ENCODE measurements at regions not wholly inside any gene's neighbourhood (a gene's known extent, or its start where the extent isn't known, plus 50 kb on each side); places are given as distances from the start of the nearest gene placed in this dataset.
"Not testable (repeated sequence)": the region's sequence is repeated elsewhere in the genome, so short reads cannot be mapped to it uniquely, and the experiment has no call there.

DNA sequence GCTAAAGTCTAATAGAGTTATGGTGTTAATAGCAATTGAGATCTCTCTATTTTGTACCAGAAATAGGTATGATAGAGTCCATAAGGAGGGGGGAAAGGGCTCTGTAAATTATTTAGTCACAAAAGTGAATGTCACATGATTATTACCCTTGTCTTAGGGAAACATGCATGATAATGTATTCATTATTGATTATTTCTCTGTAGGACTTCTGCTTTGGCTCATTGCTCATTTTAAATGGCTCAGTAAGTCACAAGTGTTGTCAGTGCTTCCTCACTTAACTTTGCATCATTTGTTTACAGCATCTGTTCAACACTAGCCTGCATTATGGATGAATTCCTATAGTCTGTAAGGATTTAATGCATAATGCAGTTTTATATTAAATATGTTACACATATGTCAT, 788.8 kb upstream of the EDIL3 start:
- no peak for DNase-seq

DNA sequence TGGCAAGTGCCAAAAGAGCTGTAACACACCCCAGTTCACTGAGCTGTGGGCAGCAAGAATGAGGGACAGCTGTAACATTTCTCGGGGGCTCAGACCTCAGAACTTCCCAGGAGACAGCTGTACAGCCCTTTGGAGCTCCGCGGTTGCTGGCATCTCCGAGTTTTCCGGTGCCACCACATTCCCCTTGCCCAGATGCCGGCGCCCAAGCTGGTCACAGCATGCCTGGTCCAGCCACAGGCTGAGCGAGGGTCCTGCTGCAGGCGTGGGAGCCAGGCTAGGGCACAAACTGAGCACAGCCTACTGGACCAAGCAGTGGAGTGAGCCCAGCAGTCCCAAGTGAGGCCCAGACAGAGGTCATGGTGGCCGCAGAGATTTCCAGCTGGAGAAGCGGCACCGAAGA, 797.7 kb upstream of the EDIL3 start:
- DNase-seq = no peak

DNA sequence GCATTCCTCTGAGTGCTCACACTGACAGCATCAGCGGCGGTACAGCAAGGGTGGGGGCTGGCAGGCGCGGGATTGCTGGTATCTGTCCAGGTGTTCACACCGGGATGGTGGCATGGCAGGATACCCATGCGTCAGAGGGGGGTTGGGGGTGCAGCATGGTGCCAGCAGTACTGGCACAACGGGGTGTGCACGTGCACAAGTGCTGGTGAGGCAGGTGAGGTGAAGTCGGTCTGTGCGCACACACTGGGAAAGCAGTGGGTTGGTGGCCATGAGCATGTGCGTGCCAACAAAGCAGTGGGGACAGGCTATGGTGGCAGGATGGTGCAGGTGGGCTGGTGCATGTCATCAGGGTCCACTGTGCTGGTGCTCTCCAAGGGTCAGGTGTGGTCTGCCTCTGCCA, 819.6 kb upstream of the EDIL3 start:
- no peak for DNase-seq

DNA sequence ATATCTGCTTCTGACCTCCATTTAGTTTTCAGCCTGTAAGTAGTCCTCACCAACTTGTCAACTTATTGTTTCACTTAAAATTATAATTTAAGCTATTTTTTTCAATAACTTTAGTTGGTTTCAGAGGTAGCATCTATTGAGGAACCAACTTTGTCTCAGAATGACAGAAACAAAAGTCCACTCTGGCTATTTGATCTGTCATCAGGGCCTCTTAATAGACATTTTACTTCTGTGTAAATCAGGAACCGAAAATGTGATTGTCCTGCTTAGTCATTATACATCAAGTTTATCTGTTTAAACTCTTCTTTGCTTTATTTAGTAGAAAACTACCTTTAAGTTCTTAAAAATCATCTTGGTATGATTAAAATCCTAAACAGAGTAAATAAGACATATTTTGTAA, 820.8 kb upstream of the EDIL3 start:
- no peak for DNase-seq

DNA sequence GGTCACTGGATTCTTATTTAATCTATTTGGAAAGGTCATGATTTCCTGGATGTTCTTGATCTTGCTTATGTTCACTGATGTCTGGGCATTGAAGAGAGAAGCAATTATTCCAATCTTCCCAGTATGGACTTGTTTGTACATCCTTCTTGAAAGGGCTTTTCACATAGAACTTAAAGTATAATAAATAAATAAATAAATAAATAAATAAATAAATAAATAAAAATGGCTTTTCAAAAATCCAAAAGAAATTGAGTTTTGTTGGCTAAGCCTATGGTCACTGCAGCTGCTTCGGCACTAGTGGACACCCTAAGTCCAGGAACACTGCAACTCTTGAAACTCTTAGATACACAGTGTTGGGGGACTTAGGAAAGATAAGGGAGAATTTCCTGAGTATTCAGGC, 840.7 kb upstream of the EDIL3 start:
- DNase-seq = no peak

DNA sequence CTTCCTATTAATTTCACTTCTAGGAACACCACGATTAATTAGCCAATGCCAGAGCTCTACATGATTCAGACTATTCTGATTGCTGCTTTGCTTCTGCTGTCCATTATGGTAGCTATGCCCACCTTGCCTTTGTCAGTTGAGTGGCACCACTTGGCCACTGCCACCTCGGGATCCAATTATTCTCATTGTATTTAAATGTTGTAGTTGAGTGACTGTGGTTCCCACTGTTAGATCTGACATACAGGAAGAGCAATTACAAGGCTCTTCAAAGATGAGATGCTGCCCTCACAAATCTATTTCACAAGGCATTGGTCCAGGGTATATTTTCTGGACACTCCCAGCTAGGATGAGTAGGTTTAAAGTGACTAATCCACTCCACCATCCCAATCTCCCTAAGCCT, 864.5 kb upstream of the EDIL3 start:
- DNase-seq = no peak

DNA sequence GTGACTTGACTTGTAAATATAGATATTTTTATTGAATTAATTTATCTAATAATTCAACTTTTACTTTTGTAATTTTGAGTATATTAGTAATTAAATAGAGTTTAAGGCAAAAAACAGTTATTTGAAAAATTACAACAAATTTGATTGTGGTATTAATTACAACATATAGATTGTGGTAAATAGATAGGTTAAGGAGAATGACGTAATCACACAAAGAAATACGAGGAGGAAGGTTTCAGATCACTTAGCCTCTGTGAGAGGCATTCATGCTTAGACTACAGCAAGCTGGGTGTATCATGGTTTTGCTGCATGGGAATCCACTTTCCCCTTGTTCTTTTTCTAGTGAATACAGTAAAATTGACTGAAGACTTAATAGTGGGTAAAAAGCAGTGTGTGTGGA, 878.4 kb upstream of the EDIL3 start:
- no peak for DNase-seq

DNA sequence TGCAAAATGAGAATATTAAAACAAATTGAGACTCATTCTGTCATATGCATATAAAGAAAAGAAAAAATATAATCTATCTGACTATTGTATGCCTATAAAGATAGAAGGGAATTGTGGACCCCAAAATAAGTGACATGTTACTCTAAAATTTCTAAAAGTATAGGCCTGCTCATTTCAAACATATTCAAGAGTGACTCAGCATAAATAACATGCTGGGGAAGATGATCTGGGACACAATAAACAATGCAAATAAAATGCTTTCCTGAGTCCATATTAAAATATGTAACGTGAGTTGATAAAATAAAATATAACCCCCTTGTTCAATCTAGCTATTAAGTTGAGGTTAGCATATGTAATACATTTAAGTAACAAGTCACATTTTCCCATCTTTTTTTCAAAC, 882.0 kb upstream of the EDIL3 start:
- DNase-seq = no peak

DNA sequence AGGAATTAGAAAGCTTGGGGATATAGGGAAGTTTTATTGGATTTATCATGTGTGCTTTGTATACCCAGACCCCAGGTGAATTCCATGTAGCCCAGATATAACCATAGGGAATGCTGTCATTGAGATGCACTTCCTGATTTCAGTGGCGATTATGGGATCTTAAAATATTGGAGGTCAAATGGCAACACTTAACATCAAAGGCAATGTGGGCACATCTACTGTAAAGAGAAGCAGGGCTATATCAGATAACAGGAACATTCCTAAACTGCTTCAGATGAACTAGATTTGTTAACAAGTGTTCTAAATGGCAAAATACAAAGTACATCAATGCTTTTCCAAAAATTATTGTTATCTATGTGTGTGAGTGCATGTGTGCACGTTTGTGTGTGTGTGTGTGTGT, 883.5 kb upstream of the EDIL3 start:
- no peak for DNase-seq

DNA sequence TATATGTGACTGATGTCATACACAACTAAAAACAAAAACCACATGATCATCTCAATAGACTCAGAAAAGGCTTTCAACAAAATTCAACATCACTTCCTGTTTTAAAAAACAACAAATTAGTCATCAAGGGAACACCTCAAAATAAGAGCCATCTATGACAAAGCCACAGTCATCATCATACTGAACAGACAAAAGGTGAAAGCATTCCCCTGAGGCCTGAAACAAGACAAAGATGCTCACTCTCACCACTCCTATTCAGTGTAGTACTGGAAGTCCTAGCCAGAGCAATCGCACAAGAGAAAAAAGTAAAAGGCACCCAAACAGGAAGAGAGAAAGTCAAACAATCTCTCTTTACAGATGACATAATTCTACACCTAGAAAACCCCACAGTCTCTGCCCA, 893.5 kb upstream of the EDIL3 start:
- no peak for DNase-seq

DNA sequence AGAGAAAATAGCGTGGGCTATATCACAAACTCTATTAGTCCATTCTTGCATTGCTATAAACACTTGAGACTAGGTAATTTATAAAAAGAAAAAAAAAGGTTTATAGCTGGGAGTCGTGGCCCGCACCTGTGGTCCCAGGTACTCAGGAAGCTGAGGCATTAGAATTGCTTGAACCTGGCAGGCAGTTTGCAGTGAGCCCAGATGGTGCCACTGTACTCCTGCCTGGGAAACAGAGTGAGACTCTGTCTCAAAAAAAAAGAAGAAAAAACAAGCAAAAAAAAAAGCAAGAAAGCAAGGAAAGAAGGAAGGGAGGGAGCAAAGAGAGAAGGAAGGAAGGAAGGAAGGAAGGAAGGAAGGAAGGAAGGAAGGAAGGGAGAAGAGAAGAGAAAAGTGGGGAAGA, 904.2 kb upstream of the EDIL3 start:
- no peak for DNase-seq

DNA sequence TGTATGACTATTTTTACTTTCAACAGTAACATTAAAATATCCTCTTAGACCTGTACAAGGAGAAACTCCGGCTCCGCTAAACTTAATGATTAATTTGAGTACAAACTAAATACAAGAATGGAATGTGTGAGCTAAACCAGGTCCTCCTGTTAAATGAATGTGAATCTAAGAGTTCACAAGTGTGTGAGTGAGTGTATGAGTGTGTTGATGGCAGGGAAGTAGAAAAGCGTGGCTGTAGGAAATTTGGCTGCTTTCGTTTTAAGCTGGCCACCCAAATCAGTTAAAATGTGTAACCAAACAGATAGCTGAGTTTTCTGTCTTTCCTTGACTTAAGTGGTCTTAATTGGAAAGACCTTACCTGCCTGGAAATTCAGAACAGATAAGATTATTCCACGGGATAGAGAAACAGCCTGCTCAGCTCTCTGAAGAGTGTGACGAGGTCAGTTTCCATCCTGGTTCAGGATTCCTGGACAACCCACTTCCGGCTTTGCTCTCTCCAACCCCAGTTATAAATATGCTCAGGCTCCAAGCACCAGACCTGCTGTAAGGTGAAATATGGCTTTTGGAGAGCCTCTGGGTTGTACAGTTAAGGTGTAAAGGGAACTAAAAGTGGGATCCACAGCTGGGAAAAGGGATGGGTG, 908.6 kb upstream of the EDIL3 start:
- DNase-seq = no peak

DNA sequence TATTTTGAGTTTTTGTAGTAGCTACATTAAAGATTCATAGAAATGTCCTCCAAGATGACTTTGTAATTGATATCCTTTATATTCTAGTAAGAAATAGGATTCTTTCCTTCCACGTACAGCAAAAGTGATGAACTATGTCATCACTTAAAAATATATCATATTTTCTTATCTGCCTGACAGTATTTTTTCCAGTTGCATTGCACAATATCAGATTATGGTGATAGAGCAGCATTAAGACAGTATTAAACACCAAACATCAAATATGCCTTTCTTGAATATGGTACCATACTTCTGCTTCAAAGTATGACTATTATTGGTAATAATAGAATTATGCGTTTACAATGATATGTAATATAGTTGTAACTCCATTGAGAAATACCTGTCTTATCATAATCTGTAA, 919.8 kb upstream of the EDIL3 start:
- DNase-seq = no peak

DNA sequence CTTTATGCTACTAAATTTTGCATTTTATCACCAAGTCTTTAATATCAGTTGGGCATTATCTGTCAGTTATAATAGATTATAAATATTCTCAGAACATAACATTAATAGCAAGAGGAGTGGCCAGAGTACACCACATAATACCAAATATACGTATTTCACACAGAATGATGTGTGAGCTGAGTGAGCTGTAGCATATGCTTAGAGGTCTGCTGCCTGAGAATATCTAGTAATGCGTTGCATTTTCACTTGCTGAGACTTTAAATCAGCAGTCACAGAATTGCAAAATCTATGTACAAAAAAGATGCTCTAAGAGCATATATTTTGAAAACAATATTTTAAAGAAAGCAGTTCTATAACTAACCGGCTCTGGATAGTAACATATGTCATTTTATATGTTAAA, 921.1 kb upstream of the EDIL3 start:
- DNase-seq = no peak

DNA sequence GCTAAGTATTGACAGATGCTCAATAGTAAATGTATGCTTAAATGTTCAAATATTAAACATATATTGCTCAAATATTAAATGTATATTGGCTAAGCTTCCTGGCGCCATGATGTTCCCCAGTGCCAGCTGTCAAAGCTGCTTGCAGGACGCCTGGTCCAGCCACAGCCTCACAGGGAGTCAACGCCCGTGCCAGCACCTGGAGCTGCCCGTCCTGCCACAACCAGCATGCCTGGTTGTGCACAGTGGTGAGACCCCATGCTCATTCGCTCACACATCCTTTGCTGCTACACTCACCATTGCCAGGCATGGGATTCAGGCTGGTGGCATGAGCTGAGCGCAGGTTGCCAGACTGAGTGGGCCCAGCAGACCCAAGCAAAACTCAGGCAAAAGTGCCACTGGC, 926.9 kb upstream of the EDIL3 start:
- no peak for DNase-seq

DNA sequence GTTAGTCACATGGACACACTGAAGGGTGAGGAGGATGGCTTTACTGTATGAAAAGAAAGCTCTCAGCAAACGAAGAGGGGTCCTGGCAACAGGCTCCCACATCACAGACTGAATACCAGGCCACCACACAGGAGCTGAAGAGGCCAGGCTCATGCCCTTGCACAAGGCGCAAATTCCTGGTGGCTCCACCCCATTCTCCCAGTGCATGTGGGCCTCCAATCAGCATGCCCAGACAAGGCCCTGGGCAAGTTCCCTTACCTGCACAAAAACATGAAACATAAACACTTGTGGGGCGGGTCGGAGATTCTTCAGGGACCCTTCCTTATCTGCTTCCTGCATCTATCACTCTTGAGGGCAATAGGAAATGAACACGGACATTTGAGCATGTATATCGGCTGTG, 935.8 kb upstream of the EDIL3 start:
- no peak for DNase-seq

DNA sequence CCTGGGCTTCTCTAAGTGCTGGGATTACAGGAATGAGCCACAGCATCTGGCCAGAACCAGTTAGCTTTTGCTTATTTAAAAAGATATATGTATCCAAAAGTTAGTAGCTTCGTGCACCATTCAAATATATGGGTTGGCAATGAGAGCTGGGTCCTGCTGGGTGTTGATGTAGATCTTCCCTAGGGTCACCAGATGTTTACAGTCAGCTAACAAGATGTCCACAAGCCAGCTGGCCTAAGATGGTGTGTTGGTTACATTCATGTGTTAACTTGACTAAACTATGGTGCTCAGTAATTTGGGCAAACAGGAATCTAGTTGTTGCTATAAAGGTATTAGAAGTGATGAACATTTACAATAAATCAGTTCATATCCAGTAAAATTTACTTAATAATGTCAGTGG, 948.6 kb upstream of the EDIL3 start:
- no peak for DNase-seq

DNA sequence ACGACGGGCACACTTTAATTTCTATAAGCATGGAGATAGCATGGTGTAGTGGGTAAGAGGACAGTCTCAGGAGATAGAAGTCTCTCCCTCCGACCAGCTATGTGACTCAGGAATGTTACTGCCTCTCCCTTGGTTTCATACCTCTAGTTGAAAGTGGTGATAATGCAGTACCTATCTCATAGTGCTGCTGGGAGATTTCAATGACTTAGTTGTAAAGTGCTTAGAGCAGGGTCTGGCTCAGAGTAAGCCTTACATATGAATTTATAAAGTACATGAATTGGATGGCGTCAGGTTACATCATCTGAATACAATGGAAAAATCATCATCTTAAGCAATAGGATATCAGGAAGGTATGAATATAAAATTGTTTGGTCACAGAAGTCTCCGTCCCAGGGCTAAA, 952.8 kb upstream of the EDIL3 start:
- no peak for DNase-seq

DNA sequence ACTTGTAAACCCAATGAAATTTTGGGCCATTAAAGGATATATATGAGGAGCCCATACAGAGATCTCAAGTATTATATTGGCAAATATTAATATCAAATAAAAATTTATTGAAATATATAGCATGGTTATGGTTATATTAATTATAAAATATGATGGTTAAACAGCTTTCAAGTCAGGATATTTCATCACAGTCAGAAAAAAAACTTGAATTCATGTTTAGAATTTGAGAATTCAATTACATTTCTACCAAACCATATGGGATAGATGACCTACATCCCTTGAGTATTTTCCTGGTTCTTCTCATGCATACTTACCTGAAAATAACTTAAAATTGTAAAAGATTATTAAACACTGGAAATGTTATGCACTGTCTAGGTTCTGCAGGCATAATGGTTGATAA, 956.1 kb upstream of the EDIL3 start:
- no peak for DNase-seq

DNA sequence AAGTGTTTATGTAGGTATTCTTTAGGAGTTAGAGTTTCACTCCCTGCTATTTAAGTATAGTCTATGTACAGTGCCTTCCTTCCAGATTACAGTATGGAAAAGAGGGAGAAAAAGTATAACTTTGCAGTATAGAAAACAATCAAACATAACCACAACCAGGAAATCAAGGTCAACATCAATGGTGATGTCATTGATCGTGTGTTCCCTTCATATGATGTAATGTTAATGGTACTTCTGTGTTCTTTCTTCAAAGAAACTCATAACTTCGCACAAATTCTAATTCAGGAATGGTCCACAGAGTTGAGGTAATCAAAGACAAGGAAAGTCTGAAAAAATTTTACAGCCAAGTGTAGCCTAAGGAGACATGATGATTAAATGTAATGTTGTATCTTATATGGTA, 961.1 kb upstream of the EDIL3 start:
- no peak for DNase-seq

DNA sequence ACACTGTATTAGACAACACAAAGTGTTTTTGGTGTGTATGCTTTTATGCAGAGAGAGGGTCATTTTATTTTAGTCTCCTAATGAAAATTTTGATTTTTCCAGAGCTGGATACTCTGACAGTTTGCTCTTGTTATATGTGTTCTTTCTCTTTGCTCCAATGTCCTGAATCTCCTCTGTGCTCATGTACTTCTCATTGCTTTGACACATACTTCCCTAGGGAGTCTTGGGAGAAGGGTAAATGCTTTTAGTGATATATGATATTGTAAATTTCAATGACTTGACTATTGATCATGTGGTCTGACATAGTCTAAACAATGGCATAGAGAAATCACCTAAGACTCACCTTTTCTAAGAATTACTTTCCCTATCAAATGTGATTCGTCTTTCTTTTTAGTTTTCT, 972.6 kb upstream of the EDIL3 start:
- no peak for DNase-seq

DNA sequence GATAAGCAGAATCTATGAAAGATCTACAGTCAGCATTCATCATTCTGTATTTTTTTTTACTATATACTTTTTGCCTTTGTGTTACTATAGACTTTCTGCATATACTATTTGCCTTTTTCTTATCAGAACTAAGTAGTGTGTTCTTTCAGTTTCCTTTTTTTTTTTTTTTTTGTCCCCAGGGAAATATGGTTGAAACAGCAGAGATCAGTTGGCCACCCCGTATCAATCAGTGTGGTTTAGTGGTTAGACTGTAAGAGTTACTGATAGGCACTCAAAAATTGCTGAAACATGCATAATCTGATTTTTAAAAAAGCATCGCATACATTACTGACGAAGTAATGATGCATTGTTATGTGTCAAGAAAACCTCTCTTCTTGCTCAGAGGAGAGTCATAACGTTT, 990.8 kb upstream of the EDIL3 start:
- no peak for DNase-seq

DNA sequence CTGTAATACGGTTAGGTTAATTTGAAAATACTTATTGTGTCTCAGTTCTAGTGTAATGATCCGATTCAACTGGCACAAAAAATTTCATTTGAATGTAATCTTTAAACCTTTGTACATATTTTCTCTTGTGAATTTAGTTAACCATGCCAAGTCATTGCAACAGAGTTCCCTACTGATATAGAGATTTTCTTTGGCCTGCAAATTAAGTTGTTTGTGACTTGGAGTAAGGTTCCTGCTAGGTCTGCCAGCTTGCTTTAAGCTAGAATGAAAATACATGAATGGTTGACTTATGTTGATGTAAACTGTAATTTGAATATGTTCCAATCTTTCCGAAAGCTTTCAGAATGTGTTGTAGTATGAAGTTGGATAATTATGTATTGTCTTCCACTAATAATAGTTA, 1004.1 kb upstream of the EDIL3 start:
- no peak for DNase-seq

DNA sequence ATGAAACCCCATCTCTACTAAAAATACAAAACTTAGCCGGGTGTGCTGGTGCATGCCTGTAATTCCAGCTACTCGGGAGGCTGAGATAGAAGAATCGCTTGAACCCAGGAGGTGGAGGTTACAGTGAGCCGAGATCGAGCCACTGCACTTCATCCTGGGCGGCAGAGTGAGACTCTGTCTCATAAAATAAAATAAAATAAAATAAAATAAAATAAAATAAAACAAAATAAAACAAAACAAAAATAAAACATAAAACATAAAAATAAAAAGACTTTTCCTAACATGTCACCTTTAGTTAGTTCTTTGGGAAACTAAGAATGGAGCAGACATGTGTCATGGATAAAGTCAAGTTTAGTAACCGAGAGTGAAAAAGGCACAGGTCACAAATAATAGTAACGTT, 1007.6 kb upstream of the EDIL3 start:
- DNase-seq = not testable (repeated sequence)

DNA sequence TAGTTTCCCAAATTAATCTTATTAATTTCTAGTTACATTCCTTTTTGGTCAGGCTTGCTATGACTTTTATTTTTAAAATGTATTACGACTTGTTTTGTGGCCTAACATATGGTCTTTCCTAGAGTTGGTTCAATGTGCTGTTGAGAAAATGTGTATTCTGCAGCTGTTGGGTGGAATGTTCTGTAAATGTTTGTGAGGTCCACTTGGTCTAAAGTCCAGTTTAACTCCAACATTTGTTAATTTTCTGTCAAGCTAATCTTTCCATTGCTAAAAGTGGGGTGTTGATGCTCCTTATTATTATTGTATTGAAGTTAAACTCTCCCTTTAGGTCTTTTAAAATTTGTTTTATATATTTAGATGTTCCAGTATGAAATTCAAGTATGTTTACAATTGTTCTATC, 1010.8 kb upstream of the EDIL3 start:
- no peak for DNase-seq

DNA sequence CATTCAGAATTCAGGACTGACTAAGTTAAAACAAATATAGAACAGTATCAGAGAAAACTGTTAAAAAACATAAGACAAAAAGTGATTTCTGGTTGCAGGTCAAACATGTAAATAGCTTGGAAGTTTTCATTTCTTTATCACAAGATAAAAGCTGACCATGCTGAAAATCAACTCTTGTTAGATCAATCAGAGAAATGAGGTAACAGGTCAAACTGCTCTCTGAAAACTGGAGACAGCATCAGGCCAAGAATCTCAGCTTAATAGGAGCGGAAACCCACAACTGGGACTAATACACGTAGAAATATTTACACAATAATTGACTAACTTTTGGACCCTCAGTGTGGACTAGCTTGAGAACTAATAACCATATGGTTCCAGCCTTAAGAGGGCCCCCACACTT, 1012.8 kb upstream of the EDIL3 start:
- no peak for DNase-seq

Measured in NCI-H1694 treated with DMSO at 0.1 percent for 48 hours (cell line).